ENCODE measurements at regions not wholly inside any gene's neighbourhood (a gene's known extent, or its start where the extent isn't known, plus 50 kb on each side); places are given as distances from the start of the nearest gene placed in this dataset.

GRCh38 chr13:55467476-55467875 is 1673.2 kb upstream of the PRR20A start:
- TF ChIP-seq PKNOX1 (IDR thresholded peaks at IDR 0.05) (no peak), BHLHE40 (IDR thresholded peaks at IDR 0.05; ENCODE audit: borderline replicate concordance) (no peak), ELF4 (IDR thresholded peaks at IDR 0.05) (no peak), L3MBTL2 (conservative IDR thresholded peaks at IDR 0.05) (no peak), FOXM1 (IDR thresholded peaks at IDR 0.05; ENCODE audit: borderline replicate concordance) (no peak), TARDBP (IDR thresholded peaks at IDR 0.05) (no peak), FOXK2 (IDR thresholded peaks at IDR 0.05) (no peak), FOXA1 (IDR thresholded peaks at IDR 0.05) (no peak), SP1 (IDR thresholded peaks at IDR 0.05) (no peak), SUZ12 (IDR thresholded peaks at IDR 0.05) (no peak), NFRKB (IDR thresholded peaks at IDR 0.05) (no peak), CTBP1 (IDR thresholded peaks at IDR 0.05; ENCODE audit: borderline replicate concordance) (no peak)
